RWPE2 (cell line): ENCODE measurements at regions not wholly inside any gene's neighbourhood (a gene's known extent, or its start where the extent isn't known, plus 50 kb on each side); places are given as distances from the start of the nearest gene placed in this dataset.
A peak's percentile ranks its signal among the peaks of the same experiment; 100 is the strongest.

Source experiments
- ATAC-seq: fragments of 200-7000 bp; cut with Tn5 transposase; 3 replicates; pipeline ENCODE4 v1.9.1; 2021; ENCODE audit warnings: low read depth
- DNase-seq: peaks from one replicate; pipeline ENCODE4 v3.0.0-alpha.2; 2020; ENCODE audit warnings: low spot score
- H3K27ac ChIP-seq: fragments of 450-650 bp; 2 replicates; pipeline ENCODE4 v1.5.1; 2017; ENCODE audit warnings: mild to moderate bottlenecking; ENCODE audit not compliant: poor library complexity, severe bottlenecking
- H3K27me3 ChIP-seq: fragments of 250-450 bp; sonication (Bioruptor Pico); 2 replicates; pipeline ENCODE4 v1.5.1; 2021; ENCODE audit warnings: mild to moderate bottlenecking, moderate library complexity; ENCODE audit not compliant: insufficient read depth, poor library complexity, severe bottlenecking
- H3K36me3 ChIP-seq: fragments of 250-450 bp; sonication (Bioruptor Pico); 2 replicates; pipeline ENCODE4 v1.5.1; 2020; ENCODE audit warnings: low read depth, mild to moderate bottlenecking, moderate library complexity
- H3K4me1 ChIP-seq: fragments of 250-450 bp; sonication (Bioruptor Pico); 2 replicates; pipeline ENCODE4 v1.5.1; 2021; ENCODE audit warnings: mild to moderate bottlenecking, moderate library complexity; ENCODE audit not compliant: insufficient read depth, poor library complexity, severe bottlenecking
- H3K4me3 ChIP-seq: fragments of 250-450 bp; sonication (Bioruptor Pico); 2 replicates; pipeline ENCODE4 v1.5.1; 2021; ENCODE audit warnings: mild to moderate bottlenecking, moderate library complexity; ENCODE audit not compliant: severe bottlenecking
- H3K9me3 ChIP-seq: fragments of 250-450 bp; sonication (Bioruptor Pico); 2 replicates; pipeline ENCODE4 v1.5.1; 2021; ENCODE audit warnings: mild to moderate bottlenecking, moderate library complexity; ENCODE audit not compliant: severe bottlenecking
- TF ChIP-seq, protein P1 (sequence below): fragments of 450-650 bp; IDR thresholded peaks from one replicate; pipeline ENCODE4 v1.5.1; 2017; ENCODE audit warnings: mild to moderate bottlenecking, moderate library complexity; ENCODE audit not compliant: poor library complexity, severe bottlenecking

DNA sequence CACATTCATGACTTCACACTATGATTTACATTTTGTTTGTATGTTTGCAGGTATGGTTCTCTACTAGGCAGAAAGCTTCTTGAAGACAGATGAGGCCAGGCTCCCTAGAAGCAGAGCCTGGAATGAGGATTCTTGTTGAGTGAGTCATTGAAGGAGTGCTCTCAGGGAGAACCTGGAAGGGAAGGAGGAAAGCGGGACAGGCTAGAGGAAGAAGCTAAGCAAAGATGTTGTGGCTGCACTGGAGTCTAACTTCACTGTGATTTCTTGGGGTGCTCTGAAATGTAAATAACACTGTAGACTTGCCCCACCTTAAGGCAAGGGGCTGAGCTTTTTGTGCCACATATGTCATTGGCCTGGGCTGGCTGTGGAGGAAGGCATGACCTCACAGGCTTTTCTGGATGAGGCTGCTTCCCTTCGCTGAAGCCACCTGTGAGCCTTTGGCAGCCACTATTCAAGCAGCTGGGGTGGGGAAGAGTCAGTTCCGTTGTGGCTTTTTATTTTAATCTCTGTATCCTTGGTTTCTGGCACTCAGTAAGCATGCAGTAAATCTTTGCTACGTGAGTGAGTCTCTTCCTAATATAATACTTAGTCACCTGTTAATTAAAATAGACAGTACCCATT lies 307.3 kb downstream of the SV2B start:
- TF ChIP-seq, protein P1, sequence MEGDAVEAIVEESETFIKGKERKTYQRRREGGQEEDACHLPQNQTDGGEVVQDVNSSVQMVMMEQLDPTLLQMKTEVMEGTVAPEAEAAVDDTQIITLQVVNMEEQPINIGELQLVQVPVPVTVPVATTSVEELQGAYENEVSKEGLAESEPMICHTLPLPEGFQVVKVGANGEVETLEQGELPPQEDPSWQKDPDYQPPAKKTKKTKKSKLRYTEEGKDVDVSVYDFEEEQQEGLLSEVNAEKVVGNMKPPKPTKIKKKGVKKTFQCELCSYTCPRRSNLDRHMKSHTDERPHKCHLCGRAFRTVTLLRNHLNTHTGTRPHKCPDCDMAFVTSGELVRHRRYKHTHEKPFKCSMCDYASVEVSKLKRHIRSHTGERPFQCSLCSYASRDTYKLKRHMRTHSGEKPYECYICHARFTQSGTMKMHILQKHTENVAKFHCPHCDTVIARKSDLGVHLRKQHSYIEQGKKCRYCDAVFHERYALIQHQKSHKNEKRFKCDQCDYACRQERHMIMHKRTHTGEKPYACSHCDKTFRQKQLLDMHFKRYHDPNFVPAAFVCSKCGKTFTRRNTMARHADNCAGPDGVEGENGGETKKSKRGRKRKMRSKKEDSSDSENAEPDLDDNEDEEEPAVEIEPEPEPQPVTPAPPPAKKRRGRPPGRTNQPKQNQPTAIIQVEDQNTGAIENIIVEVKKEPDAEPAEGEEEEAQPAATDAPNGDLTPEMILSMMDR: no peak
- Histone ChIP-seq H3K27me3 (no peaks in the 10 kb centered on the region), H3K4me3 (no peak overlapping the region), H3K9me3 (no peaks in the 10 kb centered on the region), H3K36me3 (no peaks in the 10 kb centered on the region), H3K27ac (peak overlapping the region; percentile 47), H3K4me1 (peaks cover 12% of the 10 kb centered on the region)
- ATAC-seq: peak; percentile 99
- no peak for DNase-seq

DNA sequence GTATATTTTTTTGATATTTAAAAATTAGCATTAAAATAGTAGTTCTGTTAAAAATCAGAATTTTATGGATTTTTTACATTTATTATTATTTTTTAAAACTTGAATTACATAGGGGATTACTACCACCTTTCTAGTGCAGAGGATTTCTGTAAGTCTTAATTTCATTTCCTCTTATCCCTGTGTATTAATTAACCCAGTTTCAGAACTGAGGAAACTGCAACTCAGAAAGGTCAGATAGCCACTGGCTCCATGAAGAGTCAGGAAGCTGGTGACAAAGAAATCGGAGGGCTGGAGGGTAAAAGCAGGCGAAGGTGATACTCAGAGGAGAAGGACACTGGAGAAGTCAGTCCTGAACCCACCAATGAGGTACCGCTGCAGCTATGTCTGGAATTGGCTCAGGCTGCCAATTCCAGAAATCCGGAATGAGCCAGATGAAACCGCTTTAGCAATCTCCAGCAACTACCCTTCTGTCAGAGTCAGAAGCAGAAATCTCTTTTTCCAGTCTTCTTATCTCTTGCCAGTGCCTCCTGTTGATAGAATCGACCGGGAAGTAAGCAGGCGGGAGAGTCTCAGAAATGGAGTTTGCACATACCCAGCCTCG lies 308.5 kb downstream of the SV2B start:
- DNase-seq: no peak
- no peak overlapping the region for H3K4me3 ChIP-seq
- H3K4me1 ChIP-seq: peaks cover 12% of the 10 kb centered on the region
- no peaks in the 10 kb centered on the region for H3K36me3 ChIP-seq
- no peak for ATAC-seq
- no peaks in the 10 kb centered on the region for H3K9me3 ChIP-seq
- no peak overlapping the region for H3K27ac ChIP-seq
- TF ChIP-seq, protein P1: no peak
- no peaks in the 10 kb centered on the region for H3K27me3 ChIP-seq

DNA sequence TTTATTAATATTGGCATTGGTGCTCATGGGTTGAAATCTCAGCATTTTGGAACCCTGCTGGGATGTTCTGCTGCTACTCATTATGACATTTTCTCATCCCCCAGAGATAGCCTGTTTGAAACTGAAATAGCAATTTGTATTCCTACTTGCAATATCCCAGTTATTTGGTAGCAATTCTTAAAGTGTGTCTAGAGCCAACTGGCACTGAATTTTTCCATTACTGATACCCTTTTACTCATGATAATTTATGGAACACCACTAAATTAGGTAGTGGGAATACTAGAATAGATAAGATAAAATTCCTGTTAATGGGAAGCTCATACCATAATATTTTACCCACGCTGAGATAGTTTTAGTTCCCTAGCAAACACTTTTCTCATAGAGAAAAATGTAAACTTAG lies 309.3 kb downstream of the SV2B start:
- no peak overlapping the region for H3K27ac ChIP-seq
- H3K27me3 ChIP-seq: no peaks in the 10 kb centered on the region
- TF ChIP-seq, protein P1: no peak
- no peak overlapping the region for H3K4me3 ChIP-seq
- DNase-seq: no peak
- no peak for ATAC-seq
- peaks cover 12% of the 10 kb centered on the region for H3K4me1 ChIP-seq
- H3K36me3 ChIP-seq: no peaks in the 10 kb centered on the region
- H3K9me3 ChIP-seq: no peaks in the 10 kb centered on the region

DNA sequence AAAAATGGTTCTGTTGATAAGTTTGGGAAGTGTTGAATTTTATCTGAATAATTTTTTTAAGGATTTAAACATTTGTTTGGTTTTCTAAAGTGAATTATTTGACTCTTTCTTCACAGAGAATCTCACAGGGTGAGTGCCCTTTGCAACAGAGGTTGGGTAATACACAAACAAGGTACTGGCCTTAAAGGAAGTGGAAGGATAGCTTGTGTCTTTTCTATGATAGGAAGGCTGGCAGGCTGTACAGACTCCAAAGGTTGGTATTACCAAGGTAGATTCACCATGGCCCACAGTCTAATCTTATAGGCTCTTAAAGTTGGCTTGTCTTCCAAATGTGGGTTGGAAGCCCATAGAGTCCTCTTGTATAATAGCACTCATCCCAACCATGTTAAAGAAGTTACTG lies 311.5 kb downstream of the SV2B start:
- Histone ChIP-seq H3K4me3 (no peak overlapping the region), H3K9me3 (no peaks in the 10 kb centered on the region), H3K36me3 (no peaks in the 10 kb centered on the region), H3K4me1 (peaks cover 12% of the 10 kb centered on the region), H3K27ac (no peak overlapping the region), H3K27me3 (no peaks in the 10 kb centered on the region)
- TF ChIP-seq, protein P1: no peak
- ATAC-seq: no peak
- no peak for DNase-seq
